Psoas muscle (tissue), 7 donors: ENCODE measurements at regions not wholly inside any gene's neighbourhood (a gene's known extent, or its start where the extent isn't known, plus 50 kb on each side); places are given as distances from the start of the nearest gene placed in this dataset.
A peak's percentile ranks its signal among the peaks of the same experiment; 100 is the strongest.
"Not testable (repeated sequence)": the region's sequence is repeated elsewhere in the genome, so short reads cannot be mapped to it uniquely, and the experiment has no call there.

ENCODE experiments used
- ATAC-seq, 4 donors: fragments of 200-7000 bp; cut with Tn5 transposase; one replicate each; pipeline ENCODE4 v1.9.1; 2020; ENCODE audit warnings: moderate library complexity in 3 of 4, mild to moderate bottlenecking in 2 of 4
- DNase-seq, 2 donors: peaks; one replicate each; pipeline ENCODE4 v3.0.0-alpha.2; 2020
- H3K27ac ChIP-seq: fragments of 200-600 bp; one replicate; pipeline ENCODE4 v1.8.0; 2022
- H3K27me3 ChIP-seq, 3 donors: fragments of 200-600 bp in 1 of 3; one replicate each; pipeline versions ENCODE4 v1.6.1 to v1.8.0; 2013 to 2022; ENCODE audit warnings: low read length in 2 of 3, mild to moderate bottlenecking in 2 of 3, moderate library complexity in 1 of 3; ENCODE audit not compliant: insufficient read depth in 3 of 3
- H3K36me3 ChIP-seq, 2 donors: fragments of 200-600 bp in 1 of 2; one replicate each; pipeline versions ENCODE4 v1.6.1 to v1.8.0; 2013 to 2022; ENCODE audit warnings: low read depth in 1 of 2, mild to moderate bottlenecking in 1 of 2, moderate library complexity in 1 of 2; ENCODE audit not compliant: insufficient read depth in 1 of 2
- H3K4me1 ChIP-seq: fragments of 200-600 bp; one replicate; pipeline ENCODE4 v1.8.0; 2022
- H3K4me3 ChIP-seq: fragments of 200-600 bp; one replicate; pipeline ENCODE4 v1.8.0; 2022; ENCODE audit warnings: mild to moderate bottlenecking
- H3K9me3 ChIP-seq: fragments of 200-600 bp; one replicate; pipeline ENCODE4 v1.8.0; 2022
- WGBS, 3 donors: extraction: QIAGEN DNeasy Blood & Tissue Kit; methylation state at CpG; one replicate each; pipeline versions ENCODE4 v1.1.6 to v1.1.7; 2013; 5-methylcytosine and 5-hydroxymethylcytosine counted together
- intact Hi-C, 2 donors: fragments of 100-400 bp; cut with DNase I; formaldehyde crosslinking; loops; one replicate each; pipeline versions ENCODE4 v1.11.0 to v1.14.2; 2022
- TF ChIP-seq, protein P1 (sequence below): fragments of 200-600 bp; IDR thresholded peaks from one replicate; pipeline ENCODE4 v1.8.0; 2022; ENCODE audit warnings: antibody characterized with exemption
- donor health status: healthy with polysubstance abuse.
- donor health status: DM: no; HTN: no; CAD: no; lungs with moderate emphysema.
- donor health status: Bipolar disorder and iron deficiency.
- donor health status: healthy.
- donor health status: DM: yes; HTN: yes; CAD: no.
- donor health status: DM: no; HTN: no; CAD: no.
- donor health status: DM: yes; HTN: yes; CAD: no.

DNA sequence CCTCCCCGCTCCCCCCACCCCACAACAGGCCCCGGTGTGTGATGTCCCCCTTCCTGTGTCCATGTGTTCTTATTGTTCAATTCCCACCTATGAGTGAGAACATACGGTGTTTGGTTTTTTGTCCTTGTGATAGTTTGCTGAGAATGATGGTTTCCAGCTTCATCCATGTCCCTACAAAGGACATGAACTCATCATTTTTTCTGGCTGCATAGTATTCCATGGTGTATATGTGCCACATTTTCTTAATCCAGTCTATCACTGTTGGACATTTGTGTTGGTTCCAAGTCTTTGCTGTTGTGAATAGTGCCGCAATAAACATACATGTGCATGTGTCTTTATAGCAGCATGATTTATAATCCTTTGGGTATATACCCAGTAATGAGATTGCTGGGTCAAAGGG lies 104.3 kb downstream of the MTPN start:
- intact Hi-C loops, H3K4me1 ChIP-seq: not testable (repeated sequence)
- 92 to 97% (median 92%) methylated on average over 3 to 4 of the region's 4 CpGs for WGBS, 3 donors

DNA sequence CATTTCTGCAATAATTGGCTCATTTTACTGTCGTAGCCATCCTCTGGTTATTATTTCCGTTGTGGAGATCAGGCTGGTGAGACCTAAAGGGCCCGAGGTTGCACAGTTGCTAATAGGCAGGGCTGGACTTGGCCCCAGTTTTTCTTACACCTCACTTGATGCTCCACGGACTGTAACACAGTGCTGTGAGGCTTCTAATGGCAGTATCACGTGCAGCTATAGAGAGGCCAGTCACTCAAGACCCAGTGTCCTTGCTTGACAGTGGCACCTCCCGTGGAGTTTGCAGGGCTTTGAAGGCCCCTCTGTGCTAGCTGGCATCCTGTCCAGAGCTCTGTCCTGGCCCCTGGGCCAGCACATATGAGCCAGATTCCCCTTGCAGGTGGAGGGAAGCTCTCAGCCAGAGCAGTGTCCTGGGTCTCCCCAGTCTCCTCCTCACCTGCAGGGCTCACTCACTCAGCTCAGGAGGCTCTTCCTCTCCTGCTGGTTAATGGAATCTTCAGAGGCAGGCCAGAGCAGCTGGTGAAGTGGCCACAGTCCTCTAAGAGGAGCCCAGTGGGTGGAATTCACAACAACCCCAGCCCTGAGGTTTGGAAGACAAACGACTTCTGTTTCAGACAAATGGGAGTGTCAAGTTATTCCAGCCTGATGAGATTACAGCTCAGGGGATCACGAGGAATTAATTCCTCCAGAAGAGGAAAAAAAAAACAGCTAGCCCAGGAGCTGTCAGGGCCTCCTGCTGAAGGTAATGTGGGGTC lies 114.2 kb upstream of the FAM180A start:
- Histone ChIP-seq H3K9me3 (no peaks in the 10 kb centered on the region), H3K36me3 (no peaks in the 10 kb centered on the region), H3K4me3 (no peak overlapping the region), H3K27me3 (no peaks in the 10 kb centered on the region), H3K27ac (no peak overlapping the region), H3K4me1 (peaks cover 3% of the 10 kb centered on the region)
- WGBS, 3 donors: 43 to 52% (median 45%) methylated on average over 8 of the region's 8 CpGs
- intact Hi-C loops: no loop called here
- DNase-seq (no peak), ATAC-seq (no peak)
- TF ChIP-seq, protein P1, sequence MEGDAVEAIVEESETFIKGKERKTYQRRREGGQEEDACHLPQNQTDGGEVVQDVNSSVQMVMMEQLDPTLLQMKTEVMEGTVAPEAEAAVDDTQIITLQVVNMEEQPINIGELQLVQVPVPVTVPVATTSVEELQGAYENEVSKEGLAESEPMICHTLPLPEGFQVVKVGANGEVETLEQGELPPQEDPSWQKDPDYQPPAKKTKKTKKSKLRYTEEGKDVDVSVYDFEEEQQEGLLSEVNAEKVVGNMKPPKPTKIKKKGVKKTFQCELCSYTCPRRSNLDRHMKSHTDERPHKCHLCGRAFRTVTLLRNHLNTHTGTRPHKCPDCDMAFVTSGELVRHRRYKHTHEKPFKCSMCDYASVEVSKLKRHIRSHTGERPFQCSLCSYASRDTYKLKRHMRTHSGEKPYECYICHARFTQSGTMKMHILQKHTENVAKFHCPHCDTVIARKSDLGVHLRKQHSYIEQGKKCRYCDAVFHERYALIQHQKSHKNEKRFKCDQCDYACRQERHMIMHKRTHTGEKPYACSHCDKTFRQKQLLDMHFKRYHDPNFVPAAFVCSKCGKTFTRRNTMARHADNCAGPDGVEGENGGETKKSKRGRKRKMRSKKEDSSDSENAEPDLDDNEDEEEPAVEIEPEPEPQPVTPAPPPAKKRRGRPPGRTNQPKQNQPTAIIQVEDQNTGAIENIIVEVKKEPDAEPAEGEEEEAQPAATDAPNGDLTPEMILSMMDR: no peak

More for the DNA sequence above, 104.3 kb downstream of the MTPN start:
- not testable (repeated sequence) for H3K27me3 ChIP-seq, H3K27ac ChIP-seq, H3K36me3 ChIP-seq, ATAC-seq, DNase-seq, H3K4me3 ChIP-seq, H3K9me3 ChIP-seq

DNA sequence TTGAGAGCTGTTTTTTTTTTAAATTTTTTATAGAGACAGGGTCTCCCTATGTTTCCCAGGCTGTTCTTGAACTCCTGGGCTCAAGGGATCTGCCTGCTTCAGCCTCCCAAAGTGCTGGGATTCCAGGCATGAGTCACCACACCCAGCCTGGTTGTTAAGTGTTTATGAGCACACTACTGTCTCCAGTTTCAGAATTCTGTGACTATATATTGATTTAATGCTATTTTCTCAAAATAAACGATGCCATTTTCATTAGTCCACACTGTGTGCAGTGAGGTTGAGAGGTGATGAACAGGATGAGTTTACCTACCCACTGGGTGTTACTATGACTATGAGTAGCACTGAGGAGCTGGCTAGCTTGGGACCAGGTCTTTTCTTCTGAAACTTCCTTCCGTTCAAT lies 110.9 kb upstream of the FAM180A start:
- WGBS, 3 donors: 76 to 87% (median 80%) methylated on average over 2 of the region's 2 CpGs
- Histone ChIP-seq H3K4me1 (peaks cover 3% of the 10 kb centered on the region), H3K9me3 (no peaks in the 10 kb centered on the region), H3K27me3 (no peaks in the 10 kb centered on the region), H3K4me3 (no peak overlapping the region), H3K27ac (no peak overlapping the region), H3K36me3 (no peaks in the 10 kb centered on the region)
- DNase-seq (no peak), ATAC-seq (no peak)
- TF ChIP-seq, protein P1: no peak
- intact Hi-C loops: no loop called here

DNA sequence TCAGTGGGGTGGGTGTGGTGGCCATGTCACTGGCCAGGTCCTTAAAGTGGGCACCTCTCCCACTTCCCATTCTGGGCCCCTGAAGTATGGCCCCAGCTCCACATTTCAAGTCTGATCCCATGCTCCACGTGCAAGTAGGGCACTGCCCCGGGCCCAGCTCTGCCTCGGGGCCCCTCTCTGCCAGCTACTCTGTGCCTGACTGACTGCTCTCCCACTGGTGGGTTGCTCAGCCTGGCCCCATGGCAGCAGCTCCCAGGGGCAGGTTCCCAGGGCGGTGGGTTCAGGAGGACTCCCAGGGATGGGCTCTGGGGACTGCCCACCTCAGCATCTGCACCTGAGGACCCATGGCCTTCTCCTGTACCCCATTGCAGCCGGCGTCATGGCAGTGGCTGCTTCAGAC lies 110.2 kb upstream of the FAM180A start:
- WGBS, 3 donors: 90 to 94% (median 92%) methylated on average over 6 of the region's 6 CpGs
- intact Hi-C loops: no loop called here
- ATAC-seq (no peak), DNase-seq (no peak)
- H3K9me3 ChIP-seq: no peaks in the 10 kb centered on the region
- no peak overlapping the region for H3K4me3 ChIP-seq
- no peaks in the 10 kb centered on the region for H3K36me3 ChIP-seq
- peaks cover 3% of the 10 kb centered on the region for H3K4me1 ChIP-seq
- no peaks in the 10 kb centered on the region for H3K27me3 ChIP-seq
- H3K27ac ChIP-seq: no peak overlapping the region
- TF ChIP-seq, protein P1: no peak

DNA sequence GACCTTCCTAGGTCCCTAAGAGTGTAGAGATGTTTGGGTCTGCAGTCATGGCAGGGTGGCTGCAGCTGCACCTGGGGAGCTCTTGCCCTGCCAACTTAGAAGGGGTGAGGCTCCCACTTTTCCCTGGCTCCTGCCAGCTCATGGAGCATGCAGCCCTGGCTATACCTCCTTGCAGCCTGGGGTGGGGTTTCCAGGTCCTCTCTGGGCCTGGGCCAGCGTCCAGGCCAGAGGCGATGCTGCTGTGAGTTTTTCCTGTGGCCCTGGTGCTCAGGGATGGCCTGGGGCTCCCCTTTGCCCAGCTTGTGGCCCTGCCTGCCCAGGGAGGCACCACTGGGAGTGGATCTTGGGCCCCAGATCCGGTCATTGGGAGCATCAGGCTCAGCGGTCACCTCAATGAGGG lies 109.8 kb upstream of the FAM180A start:
- no peak overlapping the region for H3K4me3 ChIP-seq
- no peak overlapping the region for H3K27ac ChIP-seq
- no peaks in the 10 kb centered on the region for H3K27me3 ChIP-seq
- intact Hi-C loops: no loop called here
- H3K4me1 ChIP-seq: peaks cover 3% of the 10 kb centered on the region
- 85 to 96% (median 89%) methylated on average over 4 of the region's 4 CpGs for WGBS, 3 donors
- peak in 1 of 4 donors; percentile 13 for ATAC-seq
- DNase-seq: no peak
- H3K36me3 ChIP-seq: no peaks in the 10 kb centered on the region
- TF ChIP-seq, protein P1: no peak
- H3K9me3 ChIP-seq: no peaks in the 10 kb centered on the region
